ENCODE measurements at regions not wholly inside any gene's neighbourhood (a gene's known extent, or its start where the extent isn't known, plus 50 kb on each side); places are given as distances from the start of the nearest gene placed in this dataset.
"Not testable (repeated sequence)": the region's sequence is repeated elsewhere in the genome, so short reads cannot be mapped to it uniquely, and the experiment has no call there.

DNA sequence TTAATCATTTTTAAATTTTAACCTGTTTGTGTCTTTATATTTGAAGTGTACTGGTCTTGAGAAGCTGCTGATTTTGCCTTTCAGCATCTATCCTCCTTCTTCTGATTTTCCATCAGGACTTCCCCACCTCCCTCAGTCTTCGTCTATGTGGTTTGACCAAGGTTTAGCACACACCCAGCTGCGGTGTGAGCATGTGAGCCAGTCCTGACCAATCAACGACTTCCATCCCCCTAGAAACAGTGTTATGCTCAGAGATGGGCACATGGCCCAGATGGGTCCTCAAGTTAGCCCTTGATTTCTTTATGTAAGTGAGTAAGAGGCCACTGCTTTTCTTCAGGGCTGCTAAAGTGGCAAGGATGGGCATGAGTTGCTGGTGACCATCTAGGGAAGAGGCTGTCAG, 190.8 kb downstream of the MATN1 start:
- DNase-seq (ENCODE audit: extremely low spot score): no peak
- POLR2A ChIA-PET: no interaction called here
- TF ChIP-seq, protein P1, sequence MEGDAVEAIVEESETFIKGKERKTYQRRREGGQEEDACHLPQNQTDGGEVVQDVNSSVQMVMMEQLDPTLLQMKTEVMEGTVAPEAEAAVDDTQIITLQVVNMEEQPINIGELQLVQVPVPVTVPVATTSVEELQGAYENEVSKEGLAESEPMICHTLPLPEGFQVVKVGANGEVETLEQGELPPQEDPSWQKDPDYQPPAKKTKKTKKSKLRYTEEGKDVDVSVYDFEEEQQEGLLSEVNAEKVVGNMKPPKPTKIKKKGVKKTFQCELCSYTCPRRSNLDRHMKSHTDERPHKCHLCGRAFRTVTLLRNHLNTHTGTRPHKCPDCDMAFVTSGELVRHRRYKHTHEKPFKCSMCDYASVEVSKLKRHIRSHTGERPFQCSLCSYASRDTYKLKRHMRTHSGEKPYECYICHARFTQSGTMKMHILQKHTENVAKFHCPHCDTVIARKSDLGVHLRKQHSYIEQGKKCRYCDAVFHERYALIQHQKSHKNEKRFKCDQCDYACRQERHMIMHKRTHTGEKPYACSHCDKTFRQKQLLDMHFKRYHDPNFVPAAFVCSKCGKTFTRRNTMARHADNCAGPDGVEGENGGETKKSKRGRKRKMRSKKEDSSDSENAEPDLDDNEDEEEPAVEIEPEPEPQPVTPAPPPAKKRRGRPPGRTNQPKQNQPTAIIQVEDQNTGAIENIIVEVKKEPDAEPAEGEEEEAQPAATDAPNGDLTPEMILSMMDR (IDR thresholded peaks at IDR 0.05; ENCODE audit: control extremely low read depth, extremely low read depth, low read depth, missing control alignments): no peak
- CTCF ChIA-PET: interaction anchor here (1.2 to 1.3 kb wide), 2 partner anchors 8 to 153 kb away, joined by 3 to 4 read pairs; no protein-coding TSS in a partner anchor

DNA sequence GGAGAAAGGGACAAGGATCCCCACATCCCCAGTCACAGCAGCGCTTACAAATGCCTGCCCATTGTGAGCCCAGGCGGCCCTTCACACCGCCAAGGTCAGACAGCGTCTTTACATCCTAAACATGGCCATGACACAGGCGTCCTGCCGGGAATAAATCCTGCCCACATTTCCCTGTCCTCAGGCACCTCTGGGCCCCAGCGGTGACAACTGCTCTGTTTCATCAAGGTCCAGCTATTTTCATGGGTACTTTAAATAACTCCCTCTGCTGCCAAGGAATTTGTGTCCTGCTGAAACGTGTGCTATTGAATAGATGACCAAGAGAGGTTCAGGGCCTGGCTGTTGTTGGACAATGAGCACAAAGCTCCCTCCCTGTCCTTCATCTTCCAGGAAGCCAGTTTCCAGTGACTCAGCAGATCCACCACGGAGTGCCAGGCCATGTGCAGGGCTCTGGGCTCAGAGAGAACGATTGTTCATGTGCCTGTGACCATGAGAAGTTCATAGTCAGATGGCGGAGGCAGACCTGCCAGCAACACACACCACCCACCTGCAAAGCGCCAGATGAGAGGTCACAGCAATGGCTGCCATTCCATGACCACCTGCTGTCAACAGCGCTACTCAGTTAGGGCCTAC, 195.8 kb downstream of the MATN1 start:
- DNase-seq (ENCODE audit: extremely low spot score): no peak
- POLR2A ChIA-PET: no interaction called here
- CTCF ChIA-PET: interaction anchor here (1.5 kb wide), 1 partner anchor 10 kb away, joined by 3 read pairs; no protein-coding TSS in a partner anchor

DNA sequence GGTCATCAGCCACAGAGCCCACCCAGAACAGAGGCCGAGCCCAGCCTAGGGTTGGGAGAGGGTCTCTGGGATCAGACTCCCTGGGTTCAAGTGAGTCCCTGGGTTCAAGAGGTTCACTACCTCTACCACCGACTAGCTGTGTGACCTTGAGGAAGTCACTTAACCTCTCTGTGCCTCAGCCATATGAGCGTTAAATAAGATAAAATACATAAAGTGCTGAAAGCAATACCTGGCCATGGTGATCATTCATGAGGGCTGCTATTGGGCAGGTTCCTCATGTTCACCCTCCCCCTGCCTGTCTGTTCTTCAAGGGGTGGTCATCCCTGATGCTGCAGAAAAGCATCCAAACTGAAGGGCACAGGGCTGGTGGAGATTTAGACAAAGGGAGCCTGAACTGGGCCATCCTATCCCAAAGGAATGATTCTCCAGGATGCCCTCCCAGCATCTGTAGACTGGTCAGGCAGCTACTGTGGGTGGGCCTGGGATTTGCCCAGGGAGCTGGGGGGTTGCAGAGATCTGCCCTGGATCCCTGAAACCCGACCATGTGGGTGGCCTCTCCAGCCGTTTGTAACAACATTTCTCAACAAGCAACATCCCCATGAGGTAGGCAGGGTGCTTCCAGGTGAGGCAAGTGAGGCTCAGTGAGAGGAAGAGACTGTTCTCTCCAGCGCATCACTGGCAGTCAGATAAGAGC, 196.6 kb downstream of the MATN1 start:
- POLR2A ChIA-PET: no interaction called here
- DNase-seq (ENCODE audit: extremely low spot score): no peak
- TF ChIP-seq, protein P1 (IDR thresholded peaks at IDR 0.05; ENCODE audit: control extremely low read depth, extremely low read depth, low read depth, missing control alignments): no peak
- CTCF ChIA-PET: interaction anchor here (1.1 to 1.5 kb wide), 2 partner anchors 11 to 14 kb away, joined by 3 read pairs; no protein-coding TSS in a partner anchor

More for the DNA sequence above, 195.8 kb downstream of the MATN1 start:
- TF ChIP-seq, protein P1 (IDR thresholded peaks at IDR 0.05; ENCODE audit: control extremely low read depth, extremely low read depth, low read depth, missing control alignments): no peak

DNA sequence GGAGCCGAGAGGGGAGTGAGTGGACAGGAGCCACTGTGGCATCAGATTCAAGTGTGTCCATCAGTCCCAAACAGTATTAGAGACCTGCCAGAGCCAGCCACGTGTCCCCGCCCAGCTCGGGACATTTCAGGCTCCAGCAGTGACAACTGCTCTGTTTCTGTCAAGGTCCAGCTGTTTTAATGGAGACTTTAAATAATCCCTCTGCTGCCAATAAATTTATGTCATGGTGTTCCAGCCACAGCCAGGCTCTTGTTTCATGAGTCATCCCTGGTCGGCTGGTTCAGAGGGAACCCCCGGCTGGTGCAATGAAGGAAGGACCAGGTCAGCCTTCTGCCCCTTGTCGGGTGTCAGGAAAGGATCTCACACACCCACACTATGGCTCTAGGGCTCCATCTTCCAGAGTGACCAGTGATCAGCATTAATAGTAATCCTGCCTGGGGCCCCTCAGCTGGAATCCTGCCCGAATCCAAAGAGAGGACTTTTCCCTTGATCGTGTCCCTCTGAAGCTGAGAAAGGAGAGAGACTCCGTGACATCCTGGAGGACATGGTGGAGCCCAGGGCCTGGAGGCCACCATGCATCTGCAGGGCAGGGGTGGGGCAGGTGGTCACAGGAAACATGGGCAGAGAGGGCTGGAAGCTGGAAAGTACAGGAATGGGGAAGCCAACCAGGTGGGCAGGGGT, 197.3 kb downstream of the MATN1 start:
- ChIA-PET CTCF (interaction anchor here (1.1 kb wide), 1 partner anchor 15 kb away, joined by 3 read pairs; no protein-coding TSS in a partner anchor), POLR2A (no interaction called here)
- no peak for DNase-seq (ENCODE audit: extremely low spot score)
- TF ChIP-seq, protein P1 (IDR thresholded peaks at IDR 0.05; ENCODE audit: control extremely low read depth, extremely low read depth, low read depth, missing control alignments): no peak

DNA sequence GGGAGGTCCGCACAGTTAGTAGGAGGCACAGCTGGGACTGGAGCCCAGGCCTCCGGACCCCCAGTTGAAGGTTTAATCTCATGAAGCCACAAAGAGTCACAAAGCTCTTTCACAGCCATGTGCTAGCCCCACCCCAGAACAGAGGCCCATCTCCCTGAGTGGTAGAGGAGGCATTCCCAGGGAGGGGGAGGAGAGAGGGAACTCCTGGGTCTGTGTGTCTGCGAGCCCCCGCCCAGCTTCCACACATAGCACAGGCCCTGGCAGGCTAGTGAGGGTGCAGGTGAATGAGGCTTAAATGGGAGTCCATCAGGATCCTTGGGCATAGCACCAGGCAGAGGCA, 197.8 kb downstream of the MATN1 start:
- DNase-seq (ENCODE audit: extremely low spot score): no peak
- CTCF ChIA-PET: no interaction called here
- TF ChIP-seq, protein P1 (IDR thresholded peaks at IDR 0.05; ENCODE audit: control extremely low read depth, extremely low read depth, low read depth, missing control alignments): no peak
- POLR2A ChIA-PET: no interaction called here

DNA sequence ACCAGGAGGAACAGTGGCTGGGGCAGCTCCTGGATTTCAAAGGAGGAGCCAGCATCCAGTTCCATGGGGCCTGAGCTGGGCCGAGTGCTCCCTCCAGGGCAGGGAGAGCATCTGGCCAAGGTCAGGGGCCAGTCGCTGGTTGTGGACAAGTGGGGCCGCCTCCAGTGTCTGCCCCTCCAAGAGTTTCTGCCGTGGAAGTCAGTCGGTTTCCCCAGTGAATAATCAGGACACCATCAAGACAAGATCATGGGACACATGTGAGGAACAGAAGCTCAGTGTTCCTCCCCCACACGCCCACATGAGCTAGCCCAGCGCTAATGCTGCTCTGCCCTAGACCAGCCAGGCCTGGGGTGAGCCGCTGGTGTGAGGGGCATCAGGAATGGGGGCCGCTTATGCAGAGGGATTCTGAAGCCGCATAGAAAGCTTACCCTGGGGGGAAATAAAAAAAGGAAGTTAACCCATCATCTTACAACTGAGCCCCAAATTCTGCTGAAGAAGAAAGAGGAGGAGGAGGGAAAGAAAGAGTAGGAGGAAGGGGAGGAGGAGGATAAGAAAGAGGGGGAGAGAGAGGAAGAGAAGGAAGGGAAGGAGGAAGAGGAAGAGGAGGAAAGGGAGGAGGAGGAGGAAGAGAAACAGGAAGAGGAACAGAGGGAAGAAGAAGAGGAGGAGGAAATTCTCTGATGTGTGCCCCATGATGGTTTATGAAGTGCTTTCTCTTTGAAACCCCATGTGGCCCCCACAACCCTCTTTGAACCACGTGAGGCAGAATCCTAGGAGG, 198.4 kb downstream of the MATN1 start:
- DNase-seq (ENCODE audit: extremely low spot score): no peak
- CTCF ChIA-PET: no interaction called here
- POLR2A ChIA-PET: no interaction called here
- TF ChIP-seq, protein P1 (IDR thresholded peaks at IDR 0.05; ENCODE audit: control extremely low read depth, extremely low read depth, low read depth, missing control alignments): no peak

DNA sequence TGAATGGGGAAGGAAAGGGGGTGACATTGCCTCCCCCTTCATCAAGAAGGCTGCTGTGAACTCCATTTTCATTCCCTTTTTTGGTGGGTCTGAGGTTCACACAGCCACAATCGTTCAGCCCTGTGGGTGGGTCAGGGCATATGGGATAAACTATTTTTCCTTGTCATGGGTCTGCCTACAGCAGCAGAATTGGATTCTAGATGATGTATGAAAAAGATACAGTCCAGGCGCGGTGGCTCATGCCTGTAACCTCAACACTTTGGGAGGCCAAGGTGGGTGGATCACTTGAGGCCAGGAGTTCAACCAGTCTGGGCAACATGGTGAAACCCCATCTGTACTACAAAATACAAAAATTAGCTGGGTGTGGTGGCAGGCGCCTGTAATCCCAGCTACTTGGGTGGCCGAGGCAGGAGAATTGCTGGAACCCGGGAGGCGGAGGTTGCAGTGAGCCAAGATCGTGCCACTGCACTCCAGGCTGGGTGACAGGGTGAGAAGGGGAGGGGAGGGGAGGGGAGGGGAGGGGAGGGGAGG, 199.3 kb downstream of the MATN1 start:
- DNase-seq (ENCODE audit: extremely low spot score); POLR2A ChIA-PET; CTCF ChIA-PET: not testable (repeated sequence)

Data from GM10248 (cell line).